Fibroblast of lung (primary cell): ENCODE measurements at regions not wholly inside any gene's neighbourhood (a gene's known extent, or its start where the extent isn't known, plus 50 kb on each side); places are given as distances from the start of the nearest gene placed in this dataset.

Experiments used
- DNase-seq, 2 donors: peaks; one replicate each; pipeline versions ENCODE4 v3.0.0 to v3.0.0-alpha.2; 2010; ENCODE audit warnings: low read depth in 2 of 2
- H2AFZ ChIP-seq: 2 replicates; pipeline ENCODE4 v1.5.1; 2012; ENCODE audit warnings: low read length, control low read depth, inconsistent platforms
- H3K27ac ChIP-seq: 2 replicates; pipeline ENCODE4 v1.5.1; 2011; ENCODE audit warnings: low read length, control low read depth; ENCODE audit not compliant: insufficient read depth
- H3K27me3 ChIP-seq: 2 replicates; pipeline ENCODE4 v1.5.1; 2011; ENCODE audit warnings: mild to moderate bottlenecking, low read length; ENCODE audit not compliant: control insufficient read depth, insufficient read depth
- H3K36me3 ChIP-seq: 2 replicates; pipeline ENCODE4 v1.5.1; 2011; ENCODE audit warnings: low read length; ENCODE audit not compliant: control insufficient read depth, insufficient read depth
- H3K4me1 ChIP-seq: 2 replicates; pipeline ENCODE4 v1.5.1; 2011; ENCODE audit warnings: low read length; ENCODE audit not compliant: control insufficient read depth, insufficient read depth; ENCODE audit errors: extremely low read depth
- H3K4me2 ChIP-seq: 2 replicates; pipeline ENCODE4 v1.5.1; 2011; ENCODE audit warnings: low read length, control low read depth; ENCODE audit not compliant: insufficient read depth; ENCODE audit errors: extremely low read depth
- H3K4me3 ChIP-seq, 4 experiments: fragments of 200-600 bp in 1 of 4; sonication (generic) in 1 of 4; replicated peaks in 1 of 4; 2 replicates each; pipeline ENCODE4 v1.5.1; 2011 to 2016; ENCODE audit warnings: low read length in 4 of 4, low read depth in 3 of 4, mild to moderate bottlenecking in 3 of 4, control low read depth in 2 of 4, inconsistent platforms in 1 of 4, mixed read lengths in 1 of 4; ENCODE audit not compliant: insufficient read depth in 1 of 4; ENCODE audit errors: control extremely low read depth in 1 of 4
- H3K79me2 ChIP-seq: 2 replicates; pipeline ENCODE4 v1.5.1; 2012; ENCODE audit warnings: mild to moderate bottlenecking, low read length, inconsistent platforms; ENCODE audit not compliant: control insufficient read depth, insufficient read depth
- H3K9ac ChIP-seq: 2 replicates; pipeline ENCODE4 v1.5.1; 2011; ENCODE audit warnings: mild to moderate bottlenecking, low read length, control low read depth; ENCODE audit not compliant: insufficient read depth
- H3K9me3 ChIP-seq: 2 replicates; pipeline ENCODE4 v1.5.1; 2012; ENCODE audit warnings: low read depth, low read length; ENCODE audit not compliant: control insufficient read depth, insufficient read depth
- H4K20me1 ChIP-seq: 2 replicates; pipeline ENCODE4 v1.5.1; 2011; ENCODE audit warnings: low read length; ENCODE audit not compliant: control insufficient read depth, insufficient read depth; ENCODE audit errors: extremely low read depth
- EZH2 ChIP-seq: IDR thresholded peaks from 2 replicates; pipeline ENCODE4 v1.5.1; 2012; ENCODE audit warnings: low read length, control low read depth, mild to moderate bottlenecking; ENCODE audit errors: missing control alignments
- TF ChIP-seq, protein P1 (sequence below), 2 donors: IDR thresholded peaks in 1 of 2; conservative IDR thresholded peaks in 1 of 2; 1 replicate in 1 of 2; 2 replicates in 1 of 2; pipeline ENCODE4 v1.5.1; 2011 to 2012; ENCODE audit warnings: low read length in 2 of 2, control low read depth in 1 of 2, inconsistent platforms in 1 of 2, low read depth in 1 of 2, mild to moderate bottlenecking in 1 of 2

DNA sequence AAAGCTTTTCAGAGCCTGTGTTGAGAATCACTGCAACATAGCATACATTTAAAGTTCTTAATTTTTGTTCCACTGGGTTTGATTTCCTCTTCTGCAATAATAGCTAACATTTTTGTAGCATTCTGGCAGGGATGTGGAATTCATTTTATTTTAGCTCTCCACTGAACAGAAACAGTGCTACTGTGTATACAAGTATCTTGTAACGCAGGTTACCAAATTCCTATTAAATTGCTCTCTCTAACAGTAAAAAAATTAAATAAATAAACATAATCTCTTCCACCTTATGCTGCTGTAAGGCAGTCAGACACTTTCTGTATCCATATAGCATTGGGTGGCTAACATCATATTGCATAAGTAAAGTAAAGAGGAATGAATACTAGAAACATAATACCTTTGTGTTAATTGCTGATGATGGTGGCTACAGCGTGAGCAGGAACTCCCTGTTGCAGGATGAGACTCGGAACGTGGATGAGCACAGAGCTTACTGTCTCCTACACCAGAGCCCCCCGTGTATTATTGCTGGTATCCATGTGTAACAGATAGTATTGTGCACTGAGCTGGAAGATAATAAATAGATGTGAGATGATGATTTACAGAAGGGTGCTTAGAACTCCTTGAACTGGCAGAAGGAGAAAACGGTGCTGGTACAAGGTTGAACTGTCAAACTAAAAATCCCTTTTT is 276.9 kb upstream of the SNX7 start:
- Histone ChIP-seq H3K36me3 (no peaks in the 10 kb centered on the region), H3K4me1 (peaks cover 2% of the 10 kb centered on the region), H3K27me3 (no peaks in the 10 kb centered on the region), H3K27ac (no peak overlapping the region), H3K4me2 (no peak overlapping the region), H3K79me2 (no peaks in the 10 kb centered on the region), H4K20me1 (no peaks in the 10 kb centered on the region), H2AFZ (no peak overlapping the region), H3K9ac (no peak overlapping the region), H3K9me3 (no peaks in the 10 kb centered on the region), H3K4me3 (no peak overlapping the region)
- TF ChIP-seq EZH2: no peak
- TF ChIP-seq, protein P1, sequence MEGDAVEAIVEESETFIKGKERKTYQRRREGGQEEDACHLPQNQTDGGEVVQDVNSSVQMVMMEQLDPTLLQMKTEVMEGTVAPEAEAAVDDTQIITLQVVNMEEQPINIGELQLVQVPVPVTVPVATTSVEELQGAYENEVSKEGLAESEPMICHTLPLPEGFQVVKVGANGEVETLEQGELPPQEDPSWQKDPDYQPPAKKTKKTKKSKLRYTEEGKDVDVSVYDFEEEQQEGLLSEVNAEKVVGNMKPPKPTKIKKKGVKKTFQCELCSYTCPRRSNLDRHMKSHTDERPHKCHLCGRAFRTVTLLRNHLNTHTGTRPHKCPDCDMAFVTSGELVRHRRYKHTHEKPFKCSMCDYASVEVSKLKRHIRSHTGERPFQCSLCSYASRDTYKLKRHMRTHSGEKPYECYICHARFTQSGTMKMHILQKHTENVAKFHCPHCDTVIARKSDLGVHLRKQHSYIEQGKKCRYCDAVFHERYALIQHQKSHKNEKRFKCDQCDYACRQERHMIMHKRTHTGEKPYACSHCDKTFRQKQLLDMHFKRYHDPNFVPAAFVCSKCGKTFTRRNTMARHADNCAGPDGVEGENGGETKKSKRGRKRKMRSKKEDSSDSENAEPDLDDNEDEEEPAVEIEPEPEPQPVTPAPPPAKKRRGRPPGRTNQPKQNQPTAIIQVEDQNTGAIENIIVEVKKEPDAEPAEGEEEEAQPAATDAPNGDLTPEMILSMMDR (conservative IDR thresholded peaks at IDR 0.05 in 1 of 2, IDR thresholded peaks at IDR 0.05 in 1 of 2; ENCODE audit: low read depth in 1 of 2, low read length in 2 of 2): no peak
- peak in 1 of 2 donors; percentile 29 for DNase-seq

DNA sequence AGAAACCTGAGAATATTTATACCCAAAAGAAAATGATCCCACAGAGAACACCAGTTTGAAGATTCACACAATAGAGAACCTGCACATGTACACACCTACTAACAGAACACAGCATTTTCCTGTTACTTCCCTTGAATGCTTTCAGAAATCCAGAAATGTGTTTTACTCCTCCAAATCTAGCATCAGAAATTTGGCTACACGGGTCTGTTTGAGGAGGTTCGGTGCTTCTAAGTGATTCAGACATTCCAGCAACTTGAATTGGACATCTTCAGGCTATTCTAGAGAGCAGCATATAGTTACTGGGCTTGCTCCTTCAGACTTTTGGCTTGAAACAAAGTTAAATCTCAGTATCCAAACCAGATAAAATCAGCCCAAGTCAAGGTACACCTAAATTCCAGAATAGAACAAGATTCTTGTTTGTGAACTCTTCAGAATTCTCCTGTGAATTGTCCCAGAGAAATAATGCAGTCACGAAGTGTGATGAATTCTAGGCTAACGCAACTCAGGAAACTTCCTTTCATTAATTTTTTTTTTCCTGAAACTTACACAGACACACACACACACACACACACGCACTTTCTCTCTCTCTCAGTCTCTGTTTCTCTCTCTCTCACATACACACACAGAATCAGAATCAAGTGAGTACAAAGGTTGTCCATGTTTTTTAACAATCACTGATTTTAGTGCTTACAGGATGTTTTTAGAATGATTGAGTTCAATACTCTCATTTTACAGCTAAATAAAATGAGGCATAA is 278.4 kb upstream of the SNX7 start:
- H3K27me3 ChIP-seq: no peaks in the 10 kb centered on the region
- no peaks in the 10 kb centered on the region for H4K20me1 ChIP-seq
- no peak overlapping the region for H3K4me3 ChIP-seq
- no peaks in the 10 kb centered on the region for H3K9me3 ChIP-seq
- H3K36me3 ChIP-seq: no peaks in the 10 kb centered on the region
- H3K79me2 ChIP-seq: no peaks in the 10 kb centered on the region
- no peak overlapping the region for H3K27ac ChIP-seq
- peak in 1 of 2 donors; percentile 26 for DNase-seq
- H3K9ac ChIP-seq: no peak overlapping the region
- no peak for TF ChIP-seq EZH2
- TF ChIP-seq, protein P1 (conservative IDR thresholded peaks at IDR 0.05 in 1 of 2, IDR thresholded peaks at IDR 0.05 in 1 of 2; ENCODE audit: low read depth in 1 of 2, low read length in 2 of 2): no peak
- no peaks in the 10 kb centered on the region for H3K4me1 ChIP-seq
- H2AFZ ChIP-seq: no peak overlapping the region
- H3K4me2 ChIP-seq: no peak overlapping the region

DNA sequence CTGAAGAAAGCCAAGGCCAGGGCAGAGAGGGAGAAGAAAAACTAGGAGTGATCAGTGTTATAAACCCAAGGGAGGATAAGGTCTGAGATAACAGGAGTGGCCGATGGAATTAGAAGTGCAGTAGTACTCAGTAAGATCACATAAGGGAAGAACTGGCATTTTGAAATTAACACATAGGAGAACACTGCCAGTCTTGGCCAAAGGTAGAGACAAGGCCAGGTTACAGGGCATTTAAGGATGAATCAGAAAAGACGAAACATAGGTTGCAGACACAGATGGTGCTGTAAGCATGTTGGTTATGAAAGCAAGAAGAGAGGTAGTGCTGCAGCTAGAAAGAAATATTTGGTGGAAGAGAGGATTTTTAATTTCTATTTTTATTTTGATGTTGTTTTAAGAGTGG is 278.9 kb upstream of the SNX7 start:
- no peak for DNase-seq
- H3K79me2 ChIP-seq: no peaks in the 10 kb centered on the region
- H3K9ac ChIP-seq: no peak overlapping the region
- no peaks in the 10 kb centered on the region for H3K27me3 ChIP-seq
- H3K9me3 ChIP-seq: no peaks in the 10 kb centered on the region
- H3K27ac ChIP-seq: no peak overlapping the region
- no peaks in the 10 kb centered on the region for H3K36me3 ChIP-seq
- no peak overlapping the region for H3K4me3 ChIP-seq
- H4K20me1 ChIP-seq: no peaks in the 10 kb centered on the region
- TF ChIP-seq, protein P1 (conservative IDR thresholded peaks at IDR 0.05 in 1 of 2, IDR thresholded peaks at IDR 0.05 in 1 of 2; ENCODE audit: low read depth in 1 of 2, low read length in 2 of 2): no peak
- TF ChIP-seq EZH2: no peak
- H2AFZ ChIP-seq: no peak overlapping the region
- no peaks in the 10 kb centered on the region for H3K4me1 ChIP-seq
- no peak overlapping the region for H3K4me2 ChIP-seq
